C4-2B (cell line): ENCODE measurements at regions not wholly inside any gene's neighbourhood (a gene's known extent, or its start where the extent isn't known, plus 50 kb on each side); places are given as distances from the start of the nearest gene placed in this dataset.

Source experiments
- H3K27ac ChIP-seq: fragments of 450-650 bp; 2 replicates; pipeline ENCODE4 v1.5.1; 2017
- ZFX ChIP-seq: fragments of 450-650 bp; IDR thresholded peaks from 2 replicates; pipeline ENCODE4 v1.6.1; 2017
- TF ChIP-seq, protein P1 (sequence below): fragments of 450-650 bp; conservative IDR thresholded peaks from 2 replicates; pipeline ENCODE4 v1.5.1; 2017; ENCODE audit warnings: mild to moderate bottlenecking

- no peak for TF ChIP-seq ZFX
- TF ChIP-seq, protein P1, sequence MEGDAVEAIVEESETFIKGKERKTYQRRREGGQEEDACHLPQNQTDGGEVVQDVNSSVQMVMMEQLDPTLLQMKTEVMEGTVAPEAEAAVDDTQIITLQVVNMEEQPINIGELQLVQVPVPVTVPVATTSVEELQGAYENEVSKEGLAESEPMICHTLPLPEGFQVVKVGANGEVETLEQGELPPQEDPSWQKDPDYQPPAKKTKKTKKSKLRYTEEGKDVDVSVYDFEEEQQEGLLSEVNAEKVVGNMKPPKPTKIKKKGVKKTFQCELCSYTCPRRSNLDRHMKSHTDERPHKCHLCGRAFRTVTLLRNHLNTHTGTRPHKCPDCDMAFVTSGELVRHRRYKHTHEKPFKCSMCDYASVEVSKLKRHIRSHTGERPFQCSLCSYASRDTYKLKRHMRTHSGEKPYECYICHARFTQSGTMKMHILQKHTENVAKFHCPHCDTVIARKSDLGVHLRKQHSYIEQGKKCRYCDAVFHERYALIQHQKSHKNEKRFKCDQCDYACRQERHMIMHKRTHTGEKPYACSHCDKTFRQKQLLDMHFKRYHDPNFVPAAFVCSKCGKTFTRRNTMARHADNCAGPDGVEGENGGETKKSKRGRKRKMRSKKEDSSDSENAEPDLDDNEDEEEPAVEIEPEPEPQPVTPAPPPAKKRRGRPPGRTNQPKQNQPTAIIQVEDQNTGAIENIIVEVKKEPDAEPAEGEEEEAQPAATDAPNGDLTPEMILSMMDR, result no peak
These were observed 273.5 kb downstream of the TMEM38B start for GRCh38 chr9:105967797-105968196.

DNA sequence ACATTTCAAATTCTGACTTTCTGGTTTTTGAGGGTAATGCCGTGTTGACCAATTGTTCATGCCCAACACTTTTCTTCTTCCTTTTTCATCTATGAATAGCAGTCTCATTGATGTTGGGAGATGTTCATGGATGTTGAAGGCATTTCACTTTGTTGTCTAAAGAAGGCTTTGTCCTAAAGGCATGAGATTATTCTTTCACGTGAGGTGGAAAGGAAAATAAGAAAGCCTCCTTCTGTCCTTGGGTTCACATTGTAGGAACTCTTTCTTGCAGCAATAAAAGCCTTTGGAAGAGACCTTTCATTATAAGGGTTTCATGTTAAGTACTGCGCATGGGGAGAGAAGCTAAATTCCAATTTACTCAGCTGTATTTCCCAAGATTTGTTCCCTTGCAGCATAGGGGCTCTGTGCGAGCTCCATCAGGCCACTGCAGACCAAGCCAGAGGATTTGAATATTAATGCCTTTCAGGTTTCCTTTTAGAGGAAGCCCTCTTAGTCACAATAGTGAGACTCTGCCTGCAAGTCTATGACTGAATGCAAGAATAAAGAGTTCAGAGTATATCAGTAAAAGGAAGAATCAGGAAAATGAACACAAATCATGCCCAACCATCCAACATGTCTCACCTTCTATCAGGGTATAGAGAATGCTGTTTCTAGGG is 274.6 kb downstream of the TMEM38B start:
- TF ChIP-seq ZFX, result no peak
- TF ChIP-seq, protein P1, result no peak
- no peak overlapping the region for H3K27ac ChIP-seq

More at GRCh38 chr9:105967797-105968196, 273.5 kb downstream of the TMEM38B start:
- H3K27ac ChIP-seq, result no peak overlapping the region

- no peak for TF ChIP-seq ZFX
- TF ChIP-seq, protein P1, result no peak
- H3K27ac ChIP-seq, result no peak overlapping the region
These were observed 275.3 kb downstream of the TMEM38B start for GRCh38 chr9:105969636-105970035.

DNA sequence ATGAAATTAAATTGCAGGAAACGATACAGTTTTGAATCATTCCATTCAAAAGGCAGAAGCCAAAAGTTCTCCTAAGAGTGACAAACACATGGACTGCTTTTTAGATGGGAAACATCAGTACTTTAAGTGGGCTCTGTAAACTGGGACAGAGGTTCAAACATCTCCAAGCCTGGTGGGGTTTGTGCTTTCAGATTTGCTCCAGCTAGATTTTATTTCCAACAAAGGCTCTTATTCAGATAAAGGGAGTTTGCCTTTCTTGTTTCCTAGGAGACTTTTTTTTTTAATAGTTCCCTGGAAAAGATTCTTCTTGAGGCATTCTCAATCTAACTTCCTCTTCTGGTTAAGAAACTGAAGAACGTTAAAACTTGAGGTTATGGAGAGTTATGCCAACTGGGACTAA is 277.6 kb downstream of the TMEM38B start:
- TF ChIP-seq ZFX, result no peak
- TF ChIP-seq, protein P1, result no peak

GRCh38 chr9:105972466-105973204 is 278.3 kb downstream of the TMEM38B start:
- H3K27ac ChIP-seq, result no peak overlapping the region
- TF ChIP-seq, protein P1, result no peak
- TF ChIP-seq ZFX, result no peak

More for the DNA sequence above, 277.6 kb downstream of the TMEM38B start:
- no peak overlapping the region for H3K27ac ChIP-seq

DNA sequence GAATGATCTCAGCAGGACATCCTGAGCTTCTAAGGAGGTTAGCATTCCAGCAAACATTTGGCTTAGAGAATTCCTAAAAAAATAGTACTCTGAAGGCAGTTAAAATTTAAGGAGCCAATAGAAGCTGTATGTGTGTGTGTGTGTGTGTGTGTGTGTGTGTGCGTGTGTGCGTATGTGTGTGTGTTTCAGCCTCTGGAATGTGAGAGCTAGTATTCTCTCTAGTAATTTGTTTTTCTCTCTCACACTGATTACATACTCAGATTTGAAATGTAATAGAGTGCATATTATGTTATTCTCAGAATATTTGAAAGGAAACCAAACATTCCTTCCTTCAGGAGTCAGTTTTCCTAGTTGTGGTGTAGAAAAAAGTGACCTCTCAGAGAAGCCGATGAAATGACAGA is 279.6 kb downstream of the TMEM38B start:
- H3K27ac ChIP-seq, result no peak overlapping the region
- TF ChIP-seq, protein P1, result no peak
- TF ChIP-seq ZFX, result no peak

DNA sequence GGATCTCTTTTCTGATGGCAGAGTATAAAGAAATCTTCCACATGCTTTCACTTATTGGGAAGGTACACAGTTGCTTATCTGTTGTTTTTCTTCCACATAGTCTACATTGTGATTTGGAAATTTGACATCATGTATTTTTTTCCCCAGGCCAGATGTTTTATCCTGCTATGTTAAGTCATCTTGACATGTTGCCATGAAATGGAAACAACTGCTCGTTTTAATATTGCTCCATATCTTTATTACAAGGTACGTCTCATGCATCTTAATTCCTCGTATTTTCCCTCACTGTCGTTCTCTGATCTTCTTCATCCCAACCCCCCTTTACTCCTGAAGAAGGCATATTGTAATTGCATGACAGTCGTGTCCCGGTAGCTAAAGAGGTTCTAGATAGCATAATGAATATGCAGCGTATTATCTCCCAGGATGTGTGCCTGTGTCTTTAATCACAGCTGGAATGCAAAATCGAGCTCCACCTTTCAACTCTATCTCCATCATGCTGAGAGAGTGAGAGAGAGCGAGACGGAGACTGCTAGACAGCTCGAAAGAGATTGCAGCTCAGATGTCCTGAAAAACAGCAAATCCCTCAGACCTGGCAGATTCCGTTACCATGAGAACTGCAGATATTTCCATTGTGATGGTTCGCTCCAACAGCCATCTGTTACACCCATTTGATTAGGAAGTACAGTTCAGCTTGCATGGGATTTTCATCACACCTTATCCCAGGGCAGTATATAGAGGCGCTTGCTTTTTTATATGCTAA is 281.7 kb downstream of the TMEM38B start:
- H3K27ac ChIP-seq, result no peak overlapping the region

More for the DNA sequence above, 281.7 kb downstream of the TMEM38B start:
- TF ChIP-seq, protein P1, result no peak
- TF ChIP-seq ZFX, result no peak
